Endothelial cell (in vitro differentiated cells): ENCODE measurements at regions not wholly inside any gene's neighbourhood (a gene's known extent, or its start where the extent isn't known, plus 50 kb on each side); places are given as distances from the start of the nearest gene placed in this dataset.

Experiments
- DNase-seq: peaks from one replicate; pipeline ENCODE4 v3.0.0; 2021; ENCODE audit warnings: low spot score
- H3K27ac Mint-ChIP-seq: one replicate; pipeline ENCODE4 v1.8.0; 2021; ENCODE audit warnings: mixed read lengths, inconsistent platforms; ENCODE audit not compliant: unreplicated experiment
- H3K27me3 Mint-ChIP-seq: one replicate; pipeline ENCODE4 v1.8.0; 2021; ENCODE audit warnings: mild to moderate bottlenecking, moderate library complexity, mixed read lengths, inconsistent platforms; ENCODE audit not compliant: unreplicated experiment
- H3K36me3 Mint-ChIP-seq: one replicate; pipeline ENCODE4 v1.8.0; 2021; ENCODE audit warnings: mild to moderate bottlenecking, low read depth, mixed read lengths, inconsistent platforms; ENCODE audit not compliant: unreplicated experiment
- H3K4me1 Mint-ChIP-seq: one replicate; pipeline ENCODE4 v1.8.0; 2021; ENCODE audit warnings: mild to moderate bottlenecking, mixed read lengths, inconsistent platforms; ENCODE audit not compliant: unreplicated experiment
- H3K4me3 Mint-ChIP-seq: one replicate; pipeline ENCODE4 v1.8.0; 2021; ENCODE audit warnings: mild to moderate bottlenecking, mixed read lengths, inconsistent platforms; ENCODE audit not compliant: unreplicated experiment
- H3K9me3 Mint-ChIP-seq: one replicate; pipeline ENCODE4 v1.8.0; 2021; ENCODE audit warnings: mixed read lengths, inconsistent platforms; ENCODE audit not compliant: unreplicated experiment
- TF ChIP-seq, protein P1 (sequence below): fragments of 200-600 bp; sonication (generic); IDR thresholded peaks from one replicate; pipeline ENCODE4 v1.5.0; 2021; ENCODE audit warnings: antibody characterized with exemption; ENCODE audit not compliant: unreplicated experiment

DNA sequence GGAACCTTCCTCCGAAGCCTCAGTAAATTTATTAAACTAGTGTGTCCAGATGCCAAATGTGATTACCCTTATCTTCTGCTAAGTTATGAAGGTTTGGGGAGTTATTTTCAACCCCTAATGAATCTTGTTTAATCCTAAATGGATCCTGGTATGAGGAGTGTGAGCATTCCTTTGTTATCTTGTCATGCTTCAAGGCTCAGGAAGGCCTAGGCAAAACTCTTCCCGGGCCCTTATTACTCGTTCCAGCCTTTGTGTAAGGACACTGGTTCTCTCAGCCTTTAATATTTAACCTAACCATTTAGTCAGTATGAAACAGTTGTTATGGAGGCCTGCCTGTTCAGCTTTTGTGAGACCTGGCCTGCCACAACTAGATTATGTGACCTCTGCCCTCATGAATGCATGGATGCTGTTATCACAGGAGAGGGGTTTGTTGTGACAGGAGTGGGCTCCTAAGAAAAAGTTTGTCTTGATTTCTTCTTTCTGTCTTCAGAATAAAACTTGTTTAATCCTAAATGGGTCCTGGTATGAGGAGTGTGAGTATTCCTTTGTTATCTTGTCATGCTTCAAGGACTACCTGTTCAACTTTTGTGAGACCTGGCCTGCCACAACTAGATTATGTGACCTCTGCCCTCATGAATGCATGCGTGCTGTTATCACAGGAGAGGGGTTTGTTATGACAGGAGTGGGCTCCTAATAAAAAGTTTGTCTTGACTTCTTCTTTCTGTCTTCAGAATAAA, 181.7 kb downstream of the SLC39A8 start:
- Mint-ChIP-seq H3K27me3 (no peaks in the 10 kb centered on the region), H3K4me3 (no peak overlapping the region), H3K36me3 (no peaks in the 10 kb centered on the region), H3K27ac (no peak overlapping the region), H3K9me3 (peaks cover 4% of the 10 kb centered on the region), H3K4me1 (no peaks in the 10 kb centered on the region)
- no peak for DNase-seq
- TF ChIP-seq, protein P1, sequence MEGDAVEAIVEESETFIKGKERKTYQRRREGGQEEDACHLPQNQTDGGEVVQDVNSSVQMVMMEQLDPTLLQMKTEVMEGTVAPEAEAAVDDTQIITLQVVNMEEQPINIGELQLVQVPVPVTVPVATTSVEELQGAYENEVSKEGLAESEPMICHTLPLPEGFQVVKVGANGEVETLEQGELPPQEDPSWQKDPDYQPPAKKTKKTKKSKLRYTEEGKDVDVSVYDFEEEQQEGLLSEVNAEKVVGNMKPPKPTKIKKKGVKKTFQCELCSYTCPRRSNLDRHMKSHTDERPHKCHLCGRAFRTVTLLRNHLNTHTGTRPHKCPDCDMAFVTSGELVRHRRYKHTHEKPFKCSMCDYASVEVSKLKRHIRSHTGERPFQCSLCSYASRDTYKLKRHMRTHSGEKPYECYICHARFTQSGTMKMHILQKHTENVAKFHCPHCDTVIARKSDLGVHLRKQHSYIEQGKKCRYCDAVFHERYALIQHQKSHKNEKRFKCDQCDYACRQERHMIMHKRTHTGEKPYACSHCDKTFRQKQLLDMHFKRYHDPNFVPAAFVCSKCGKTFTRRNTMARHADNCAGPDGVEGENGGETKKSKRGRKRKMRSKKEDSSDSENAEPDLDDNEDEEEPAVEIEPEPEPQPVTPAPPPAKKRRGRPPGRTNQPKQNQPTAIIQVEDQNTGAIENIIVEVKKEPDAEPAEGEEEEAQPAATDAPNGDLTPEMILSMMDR = no peak

DNA sequence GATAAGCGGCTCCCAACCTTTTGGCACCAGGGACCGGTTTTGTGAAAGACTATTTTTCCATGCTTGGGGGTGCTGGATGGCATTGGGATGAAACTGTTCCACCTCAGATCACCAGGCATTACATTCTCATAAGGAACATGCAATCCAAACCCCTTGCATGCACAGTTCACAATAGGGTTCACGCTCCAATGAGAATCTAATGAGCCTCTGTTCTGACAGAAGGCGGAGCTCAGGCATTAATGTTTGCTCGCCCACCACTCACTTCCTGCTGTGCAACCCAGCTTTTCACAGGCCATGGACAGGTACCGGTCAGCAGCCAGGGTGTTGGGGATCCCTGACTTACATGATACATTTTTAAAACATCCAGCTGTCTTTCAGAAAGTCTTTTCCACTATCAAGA, 187.3 kb downstream of the SLC39A8 start:
- Mint-ChIP-seq H3K36me3 (no peaks in the 10 kb centered on the region), H3K4me1 (no peaks in the 10 kb centered on the region), H3K4me3 (no peak overlapping the region), H3K27me3 (no peaks in the 10 kb centered on the region), H3K27ac (no peak overlapping the region), H3K9me3 (no peaks in the 10 kb centered on the region)
- TF ChIP-seq, protein P1 = no peak
- no peak for DNase-seq

DNA sequence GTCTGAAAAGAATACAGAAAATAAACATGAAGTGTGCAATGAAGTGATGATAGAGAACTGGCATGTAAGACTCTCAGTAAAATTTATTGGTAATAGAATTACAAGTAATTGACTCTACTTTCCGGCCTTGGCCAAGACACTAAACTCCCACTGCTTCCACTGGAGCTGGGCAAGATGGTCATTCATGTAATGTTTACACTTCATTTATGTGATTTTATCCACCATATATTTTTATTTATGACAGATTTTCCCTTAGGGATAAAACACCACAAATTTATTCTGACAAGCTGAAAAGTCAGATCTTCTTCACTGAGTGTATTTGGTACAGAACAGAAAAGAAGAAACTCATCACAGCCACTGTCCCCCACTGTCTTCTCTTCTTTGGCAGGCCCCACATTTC, 191.9 kb downstream of the SLC39A8 start:
- H3K36me3 Mint-ChIP-seq = no peaks in the 10 kb centered on the region
- H3K27ac Mint-ChIP-seq = no peak overlapping the region
- no peaks in the 10 kb centered on the region for H3K27me3 Mint-ChIP-seq
- TF ChIP-seq, protein P1 = no peak
- no peak for DNase-seq
- H3K4me3 Mint-ChIP-seq = no peak overlapping the region
- H3K4me1 Mint-ChIP-seq = no peaks in the 10 kb centered on the region
- no peaks in the 10 kb centered on the region for H3K9me3 Mint-ChIP-seq

DNA sequence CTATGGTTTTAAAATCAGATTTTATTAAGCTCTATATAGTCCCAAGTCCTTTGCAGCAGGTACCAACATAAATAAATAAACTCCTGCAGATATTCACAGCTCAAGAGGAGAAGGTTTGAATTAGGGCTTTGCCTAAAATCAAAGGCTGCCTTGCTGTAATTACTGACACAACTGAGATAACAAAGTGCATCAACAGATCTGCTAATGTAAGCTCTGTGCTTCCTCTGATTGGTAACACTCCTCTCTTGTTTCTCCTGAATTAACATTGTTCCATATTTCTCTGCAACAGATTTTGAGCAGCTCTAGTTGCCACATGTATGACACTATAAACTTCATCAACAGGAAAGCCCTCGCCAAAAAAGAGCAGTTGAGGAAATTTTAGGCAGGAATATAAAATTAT, 193.6 kb downstream of the SLC39A8 start:
- TF ChIP-seq, protein P1 = no peak
- DNase-seq = no peak
- Mint-ChIP-seq H3K27me3 (no peaks in the 10 kb centered on the region), H3K27ac (no peak overlapping the region), H3K4me3 (no peak overlapping the region), H3K4me1 (no peaks in the 10 kb centered on the region), H3K36me3 (no peaks in the 10 kb centered on the region), H3K9me3 (no peaks in the 10 kb centered on the region)

DNA sequence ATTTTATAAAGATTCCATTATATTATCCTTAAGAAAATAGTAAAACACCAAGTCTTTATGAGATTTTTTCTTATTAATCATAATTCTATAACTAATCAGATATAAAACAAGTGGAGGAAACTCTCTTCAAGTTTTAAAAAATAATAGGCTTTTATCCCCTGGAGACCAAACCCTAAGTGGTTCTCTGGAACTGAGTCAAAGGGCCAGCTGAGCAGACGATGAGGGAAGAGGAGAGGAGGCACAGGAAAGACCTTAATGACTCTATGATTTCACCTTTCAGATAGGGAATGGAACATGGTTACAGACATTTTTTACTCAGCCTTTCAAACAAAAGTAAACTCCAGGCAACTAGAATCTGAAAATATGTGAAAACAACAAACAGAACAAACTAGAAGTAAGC, 201.8 kb downstream of the SLC39A8 start:
- DNase-seq = no peak
- peaks cover 8% of the 10 kb centered on the region for H3K4me1 Mint-ChIP-seq
- H3K27ac Mint-ChIP-seq = no peak overlapping the region
- no peaks in the 10 kb centered on the region for H3K27me3 Mint-ChIP-seq
- H3K36me3 Mint-ChIP-seq = no peaks in the 10 kb centered on the region
- no peaks in the 10 kb centered on the region for H3K9me3 Mint-ChIP-seq
- TF ChIP-seq, protein P1 = no peak
- no peak overlapping the region for H3K4me3 Mint-ChIP-seq
